ENCODE measurements at regions not wholly inside any gene's neighbourhood (a gene's known extent, or its start where the extent isn't known, plus 50 kb on each side); places are given as distances from the start of the nearest gene placed in this dataset.

GRCh38 chr20:51327251-51327841 lies 215.2 kb downstream of the NFATC2 start:
- ChIA-PET POLR2A (interaction anchor here (0.6 to 1.2 kb wide), 9 partner anchors 8 to 347 kb away, joined by 3 to 8 read pairs (median 3); no protein-coding TSS in a partner anchor), CTCF (interaction anchor here (1.0 to 10.1 kb wide), 8 partner anchors 9 to 533 kb away, joined by 3 to 161 read pairs (median 11); partner anchors contain the start of gene BCAS4)
- peak; percentile 92 for DNase-seq (ENCODE audit: low read depth, low spot score)

GRCh38 chr20:51326201-51326819 lies 216.2 kb downstream of the NFATC2 start:
- no peak for DNase-seq (ENCODE audit: low read depth, low spot score)
- H3K4me3 ChIP-seq (ENCODE audit: low read depth, low read length), result no peak overlapping the region
- ChIA-PET POLR2A (no interaction called here), CTCF (interaction anchor here (0.7 to 10.1 kb wide), 14 partner anchors 8 to 532 kb away, joined by 3 to 161 read pairs (median 8); partner anchors contain the start of gene BCAS4)
- no peak for TF ChIP-seq CTCF (IDR thresholded peaks at IDR 0.05; ENCODE audit: insufficient read depth, low read length, missing control alignments)

More at GRCh38 chr20:51327251-51327841, 215.2 kb downstream of the NFATC2 start:
- no peak for TF ChIP-seq CTCF (IDR thresholded peaks at IDR 0.05; ENCODE audit: insufficient read depth, low read length, missing control alignments)
- H3K4me3 ChIP-seq (ENCODE audit: low read depth, low read length), result no peak overlapping the region

GRCh38 chr20:51322164-51322707 lies 220.3 kb downstream of the NFATC2 start:
- DNase-seq (ENCODE audit: low read depth, low spot score), result no peak
- no peak for TF ChIP-seq CTCF (IDR thresholded peaks at IDR 0.05; ENCODE audit: insufficient read depth, low read length, missing control alignments)
- H3K4me3 ChIP-seq (ENCODE audit: low read depth, low read length), result no peak overlapping the region
- POLR2A ChIA-PET, result no interaction called here
- CTCF ChIA-PET, result interaction anchor here (1.3 to 10.1 kb wide), 5 partner anchors 9 to 331 kb away, joined by 3 to 161 read pairs (median 14); no protein-coding TSS in a partner anchor

GRCh38 chr20:51321343-51322163 lies 221.0 kb downstream of the NFATC2 start:
- CTCF ChIA-PET, result interaction anchor here (0.7 to 10.1 kb wide), 8 partner anchors 12 to 330 kb away, joined by 3 to 161 read pairs (median 4); no protein-coding TSS in a partner anchor
- POLR2A ChIA-PET, result no interaction called here

GRCh38 chr20:51319522-51319921 lies 223.0 kb downstream of the NFATC2 start:
- no peak for DNase-seq (ENCODE audit: low read depth, low spot score)
- no peak overlapping the region for H3K4me3 ChIP-seq (ENCODE audit: low read depth, low read length)
- TF ChIP-seq CTCF (IDR thresholded peaks at IDR 0.05; ENCODE audit: insufficient read depth, low read length, missing control alignments), result no peak
- CTCF ChIA-PET, result interaction anchor here (1.5 to 5.4 kb wide), 4 partner anchors 12 to 339 kb away, joined by 5 to 63 read pairs (median 7); no protein-coding TSS in a partner anchor
- POLR2A ChIA-PET, result no interaction called here

More at GRCh38 chr20:51321343-51322163, 221.0 kb downstream of the NFATC2 start:
- TF ChIP-seq CTCF (IDR thresholded peaks at IDR 0.05; ENCODE audit: insufficient read depth, low read length, missing control alignments), result no peak
- no peak for DNase-seq (ENCODE audit: low read depth, low spot score)
- no peak overlapping the region for H3K4me3 ChIP-seq (ENCODE audit: low read depth, low read length)

Measured in AG04449 (cell line).